ENCODE measurements at regions not wholly inside any gene's neighbourhood (a gene's known extent, or its start where the extent isn't known, plus 50 kb on each side); places are given as distances from the start of the nearest gene placed in this dataset.

DNA sequence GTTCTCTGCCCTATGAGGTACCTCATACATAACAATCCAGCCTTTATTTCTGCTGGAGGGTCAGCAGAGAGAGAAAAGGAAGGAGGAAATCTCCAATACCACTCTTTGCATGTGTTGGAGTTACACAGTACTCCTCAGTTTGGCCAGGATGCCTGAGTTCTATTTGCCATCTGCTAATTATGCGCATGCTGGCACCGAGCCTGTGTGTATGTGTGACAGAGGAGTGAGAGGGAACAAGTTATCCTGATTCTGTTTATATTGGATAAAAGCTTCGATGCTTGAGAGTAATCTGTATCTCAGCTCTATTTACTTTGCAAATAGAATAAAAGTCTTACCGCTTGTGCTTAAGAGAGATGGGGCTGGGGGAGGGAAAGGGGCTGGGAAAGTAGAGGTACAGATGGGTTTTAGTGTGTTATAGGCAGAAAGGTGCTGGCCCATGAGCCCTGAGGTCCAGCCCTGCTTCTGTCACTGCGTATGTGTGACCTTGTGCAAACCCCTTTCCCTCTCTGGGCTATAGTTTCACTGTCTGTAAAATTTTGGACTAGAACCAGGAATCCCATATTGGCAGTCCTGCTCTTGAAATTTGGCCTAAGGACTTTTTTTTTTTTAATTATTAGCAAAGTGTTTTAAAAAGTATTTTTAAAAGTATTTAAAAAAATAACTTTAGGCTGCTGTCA is 54.5 kb upstream of the PLXNA2 start:
- TF ChIP-seq NFRKB (IDR thresholded peaks at IDR 0.05) (no peak), SP1 (IDR thresholded peaks at IDR 0.05) (no peak), TARDBP (IDR thresholded peaks at IDR 0.05) (no peak), HDGF (IDR thresholded peaks at IDR 0.05; ENCODE audit: borderline replicate concordance) (no peak), FOXK2 (IDR thresholded peaks at IDR 0.05) (no peak), ZNF384 (IDR thresholded peaks at IDR 0.05) (no peak), SUZ12 (IDR thresholded peaks at IDR 0.05) (no peak), FOXA1 (IDR thresholded peaks at IDR 0.05) (no peak), FOXM1 (IDR thresholded peaks at IDR 0.05; ENCODE audit: borderline replicate concordance) (no peak), LEF1 (IDR thresholded peaks at IDR 0.05; ENCODE audit: borderline replicate concordance) (no peak), ARNT (IDR thresholded peaks at IDR 0.05) (no peak)
- ChIA-PET POLR2A (no interaction called here), CTCF (no interaction called here)
- DNase-seq (ENCODE audit: extremely low spot score) = no peak

DNA sequence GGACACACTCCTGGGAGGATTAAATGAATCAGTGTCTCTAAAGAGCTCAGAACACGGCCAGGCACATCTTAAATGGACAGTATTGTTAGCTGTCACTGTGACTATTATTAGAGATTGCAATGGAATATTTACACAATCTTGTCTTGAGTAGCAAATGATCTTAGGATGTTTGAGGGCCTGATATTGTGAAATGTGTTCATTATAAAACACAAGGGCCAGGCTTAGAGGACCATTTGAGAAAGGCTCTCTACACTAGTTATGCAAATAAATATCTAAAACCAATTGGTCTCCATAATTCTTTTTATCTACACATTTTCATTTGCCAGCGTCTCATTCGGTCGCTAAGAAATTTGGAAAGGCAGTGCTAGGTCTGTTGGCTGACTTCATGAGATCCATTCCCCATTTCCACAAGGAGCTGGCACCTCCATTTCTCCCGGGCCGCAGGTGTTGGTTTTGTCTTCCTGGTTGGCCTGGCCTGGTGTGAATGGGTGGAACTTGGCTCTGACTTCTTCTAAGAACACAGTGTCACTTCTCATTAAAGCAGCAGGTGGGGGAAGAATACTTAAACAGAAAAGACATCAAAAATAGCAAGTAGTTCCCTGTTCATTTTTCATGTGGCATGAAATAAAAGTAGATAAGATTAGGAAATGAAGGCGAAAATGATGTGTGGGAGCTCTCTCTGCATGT is 56.0 kb upstream of the PLXNA2 start:
- POLR2A ChIA-PET = no interaction called here
- DNase-seq (ENCODE audit: extremely low spot score) = no peak
- CTCF ChIA-PET = no interaction called here
- TF ChIP-seq ELF4 (IDR thresholded peaks at IDR 0.05) (no peak), SUZ12 (IDR thresholded peaks at IDR 0.05) (no peak), CTBP1 (IDR thresholded peaks at IDR 0.05; ENCODE audit: borderline replicate concordance) (no peak)

DNA sequence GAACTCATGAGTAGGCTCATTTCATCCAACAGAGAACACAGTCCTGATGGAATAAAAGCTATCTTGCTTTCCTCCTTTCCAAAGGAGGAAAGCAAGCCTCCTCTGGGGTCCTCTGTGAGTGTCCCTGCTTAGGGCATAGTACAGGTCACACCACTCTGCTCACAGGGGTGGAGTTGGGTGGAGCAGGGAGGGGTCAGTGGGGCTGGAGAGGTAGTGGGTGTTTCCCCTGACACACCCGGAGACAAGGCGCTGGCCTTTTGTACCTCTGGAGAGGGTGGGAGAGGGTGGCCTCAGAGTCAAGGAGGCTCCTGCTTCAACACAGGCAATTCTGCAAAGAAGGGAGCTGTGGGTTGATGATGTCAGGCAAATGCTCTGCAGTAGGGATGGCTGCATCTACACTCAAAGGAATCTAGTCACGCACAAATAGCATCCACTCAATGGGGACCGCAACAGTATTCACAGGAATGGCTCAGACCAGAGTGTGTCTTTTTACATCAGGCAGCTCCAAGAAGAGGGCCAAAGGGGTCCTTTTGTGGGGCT is 58.6 kb upstream of the PLXNA2 start:
- TF ChIP-seq ZNF384 (IDR thresholded peaks at IDR 0.05) (no peak), FOXA1 (IDR thresholded peaks at IDR 0.05) (no peak), LEF1 (IDR thresholded peaks at IDR 0.05; ENCODE audit: borderline replicate concordance) (no peak), CTBP1 (IDR thresholded peaks at IDR 0.05; ENCODE audit: borderline replicate concordance) (no peak), ELF4 (IDR thresholded peaks at IDR 0.05) (no peak), NFRKB (IDR thresholded peaks at IDR 0.05) (no peak), FOXK2 (IDR thresholded peaks at IDR 0.05) (no peak), L3MBTL2 (conservative IDR thresholded peaks at IDR 0.05) (no peak), FOXM1 (IDR thresholded peaks at IDR 0.05; ENCODE audit: borderline replicate concordance) (no peak), SUZ12 (IDR thresholded peaks at IDR 0.05) (no peak), ARNT (IDR thresholded peaks at IDR 0.05) (no peak), HDGF (IDR thresholded peaks at IDR 0.05; ENCODE audit: borderline replicate concordance) (no peak), BHLHE40 (IDR thresholded peaks at IDR 0.05; ENCODE audit: borderline replicate concordance) (no peak)
- TF ChIP-seq, protein P1, sequence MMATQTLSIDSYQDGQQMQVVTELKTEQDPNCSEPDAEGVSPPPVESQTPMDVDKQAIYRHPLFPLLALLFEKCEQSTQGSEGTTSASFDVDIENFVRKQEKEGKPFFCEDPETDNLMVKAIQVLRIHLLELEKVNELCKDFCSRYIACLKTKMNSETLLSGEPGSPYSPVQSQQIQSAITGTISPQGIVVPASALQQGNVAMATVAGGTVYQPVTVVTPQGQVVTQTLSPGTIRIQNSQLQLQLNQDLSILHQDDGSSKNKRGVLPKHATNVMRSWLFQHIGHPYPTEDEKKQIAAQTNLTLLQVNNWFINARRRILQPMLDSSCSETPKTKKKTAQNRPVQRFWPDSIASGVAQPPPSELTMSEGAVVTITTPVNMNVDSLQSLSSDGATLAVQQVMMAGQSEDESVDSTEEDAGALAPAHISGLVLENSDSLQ (IDR thresholded peaks at IDR 0.05) = no peak
- CTCF ChIA-PET = no interaction called here
- DNase-seq (ENCODE audit: extremely low spot score) = no peak
- POLR2A ChIA-PET = no interaction called here

DNA sequence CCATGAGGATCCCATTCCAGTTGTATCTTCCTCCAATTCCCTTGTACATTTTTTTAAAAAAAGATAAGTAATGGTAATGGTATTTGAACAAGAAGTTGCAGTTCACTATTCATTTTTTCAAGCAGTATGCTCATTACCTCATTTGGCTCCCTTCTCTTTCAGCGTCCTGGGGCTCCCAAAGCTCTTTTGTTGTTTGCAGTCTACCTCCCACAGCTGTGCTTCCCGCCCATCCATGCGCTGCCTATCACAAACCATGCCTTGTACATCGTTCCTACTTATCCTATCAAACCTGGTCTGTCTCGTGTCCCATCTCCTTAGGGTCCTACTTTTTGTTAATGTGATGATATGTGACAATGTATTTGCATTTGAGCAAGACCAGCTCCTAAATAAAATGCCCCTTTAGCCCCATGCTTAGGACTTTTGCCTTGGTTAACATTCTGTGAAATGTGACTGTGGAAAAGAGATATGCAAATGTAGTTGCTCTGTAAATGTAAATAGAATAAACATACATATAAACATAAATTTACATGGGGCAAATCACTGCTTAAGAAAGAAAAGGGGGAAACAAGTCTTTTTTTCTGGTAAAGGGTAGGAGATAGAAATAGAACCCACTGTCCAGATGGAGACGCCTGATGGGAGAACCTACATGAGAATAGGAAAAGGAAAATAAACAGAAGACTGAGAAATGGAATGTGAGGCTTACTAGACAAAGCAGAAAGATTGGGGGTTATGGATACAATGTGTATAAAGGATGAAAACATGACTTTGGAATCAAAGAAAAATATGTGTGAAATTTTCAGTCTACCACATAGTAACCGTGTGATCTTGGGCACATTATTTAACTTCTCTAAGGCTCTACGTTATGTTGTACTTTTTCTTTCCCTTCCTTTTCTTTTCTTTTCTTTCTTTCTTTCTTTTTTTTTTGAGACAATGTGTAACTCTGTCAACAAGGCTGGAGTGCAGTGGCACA is 59.8 kb upstream of the PLXNA2 start:
- ChIA-PET CTCF (no interaction called here), POLR2A (no interaction called here)
- no peak for DNase-seq (ENCODE audit: extremely low spot score)
- TF ChIP-seq L3MBTL2 (conservative IDR thresholded peaks at IDR 0.05) (no peak), ARNT (IDR thresholded peaks at IDR 0.05) (no peak), SP1 (IDR thresholded peaks at IDR 0.05) (no peak), FOXK2 (IDR thresholded peaks at IDR 0.05) (no peak), BHLHE40 (IDR thresholded peaks at IDR 0.05; ENCODE audit: borderline replicate concordance) (no peak), SUZ12 (IDR thresholded peaks at IDR 0.05) (no peak), ZNF384 (IDR thresholded peaks at IDR 0.05) (no peak), HDGF (IDR thresholded peaks at IDR 0.05; ENCODE audit: borderline replicate concordance) (no peak), LEF1 (IDR thresholded peaks at IDR 0.05; ENCODE audit: borderline replicate concordance) (no peak), FOXA1 (IDR thresholded peaks at IDR 0.05) (no peak), TARDBP (IDR thresholded peaks at IDR 0.05) (no peak), ELF4 (IDR thresholded peaks at IDR 0.05) (no peak), CTBP1 (IDR thresholded peaks at IDR 0.05; ENCODE audit: borderline replicate concordance) (no peak), FOXM1 (IDR thresholded peaks at IDR 0.05; ENCODE audit: borderline replicate concordance) (no peak)
- TF ChIP-seq, protein P1 (IDR thresholded peaks at IDR 0.05) = no peak

DNA sequence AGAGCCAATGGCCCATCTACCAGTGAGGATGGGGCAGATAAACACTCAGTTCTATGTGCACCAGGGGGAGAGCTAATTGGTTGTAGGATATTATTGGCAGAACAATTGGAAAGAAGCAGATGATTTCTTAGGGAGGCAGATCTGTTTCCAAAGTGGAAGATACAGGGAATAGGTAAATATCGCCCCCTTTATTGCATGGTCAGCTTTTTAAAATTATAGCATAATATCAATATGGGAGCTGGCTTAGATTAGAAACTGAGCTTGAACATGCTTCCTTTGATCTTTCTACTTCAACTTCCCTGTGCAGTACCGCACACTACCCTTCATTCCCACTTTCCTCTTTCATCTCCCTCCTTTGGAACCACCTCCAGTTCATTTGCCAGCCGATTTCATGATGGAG is 64.0 kb upstream of the PLXNA2 start:
- CTCF ChIA-PET = no interaction called here
- POLR2A ChIA-PET = no interaction called here

More for the DNA sequence above, 64.0 kb upstream of the PLXNA2 start:
- TF ChIP-seq SUZ12 (IDR thresholded peaks at IDR 0.05) (no peak), SP1 (IDR thresholded peaks at IDR 0.05) (no peak), TARDBP (IDR thresholded peaks at IDR 0.05) (no peak), ARNT (IDR thresholded peaks at IDR 0.05) (no peak), LEF1 (IDR thresholded peaks at IDR 0.05; ENCODE audit: borderline replicate concordance) (no peak), ZNF384 (IDR thresholded peaks at IDR 0.05) (no peak)
- TF ChIP-seq, protein P1 (IDR thresholded peaks at IDR 0.05) = no peak
- DNase-seq (ENCODE audit: extremely low spot score) = no peak
